NCI-H2171 (cell line): ENCODE measurements at regions not wholly inside any gene's neighbourhood (a gene's known extent, or its start where the extent isn't known, plus 50 kb on each side); places are given as distances from the start of the nearest gene placed in this dataset.
"Not testable (repeated sequence)": the region's sequence is repeated elsewhere in the genome, so short reads cannot be mapped to it uniquely, and the experiment has no call there.

Experiments used
- DNase-seq: peaks from one replicate; lab custom pipeline; 2025; lab: John Stamatoyannopoulos, UW

- no peak for DNase-seq
These were observed 95.0 kb downstream of the TEX35 start for GRCh38 chr1:178607718-178608408.

GRCh38 chr1:178609015-178609414, 96.1 kb downstream of the TEX35 start:
- DNase-seq = no peak

- DNase-seq = not testable (repeated sequence)
These were observed 97.9 kb downstream of the TEX35 start for GRCh38 chr1:178610690-178611410.

GRCh38 chr1:178612261-178612660, 99.4 kb downstream of the TEX35 start:
- DNase-seq = no peak

- DNase-seq = no peak
These were observed 100.5 kb downstream of the TEX35 start for GRCh38 chr1:178613271-178613945.

- DNase-seq = no peak
These were observed 101.4 kb downstream of the TEX35 start for GRCh38 chr1:178614286-178614685.

GRCh38 chr1:178619042-178619927, 105.8 kb upstream of the RALGPS2 start:
- no peak for DNase-seq

GRCh38 chr1:178620584-178621475, 104.2 kb upstream of the RALGPS2 start:
- no peak for DNase-seq

- no peak for DNase-seq
These were observed 103.2 kb upstream of the RALGPS2 start for GRCh38 chr1:178621822-178622221.

GRCh38 chr1:178625695-178626094, 99.3 kb upstream of the RALGPS2 start:
- no peak for DNase-seq

GRCh38 chr1:178627037-178627436, 98.0 kb upstream of the RALGPS2 start:
- no peak for DNase-seq

GRCh38 chr1:178628637-178629251, 96.3 kb upstream of the RALGPS2 start:
- DNase-seq = no peak

GRCh38 chr1:178629252-178630154, 95.5 kb upstream of the RALGPS2 start:
- no peak for DNase-seq

GRCh38 chr1:178630417-178630816, 94.6 kb upstream of the RALGPS2 start:
- no peak for DNase-seq

- no peak for DNase-seq
These were observed 92.4 kb upstream of the RALGPS2 start for GRCh38 chr1:178632653-178633052.

- no peak for DNase-seq
These were observed 92.0 kb upstream of the RALGPS2 start for GRCh38 chr1:178633056-178633455.

GRCh38 chr1:178634445-178634844, 90.6 kb upstream of the RALGPS2 start:
- DNase-seq = no peak

GRCh38 chr1:178637841-178638240, 87.2 kb upstream of the RALGPS2 start:
- no peak for DNase-seq

- DNase-seq = no peak
These were observed 85.7 kb upstream of the RALGPS2 start for GRCh38 chr1:178639326-178639725.

- DNase-seq = no peak
These were observed 82.8 kb upstream of the RALGPS2 start for GRCh38 chr1:178642282-178642681.
